Mucosa of descending colon (tissue), 3 donors: ENCODE measurements at regions not wholly inside any gene's neighbourhood (a gene's known extent, or its start where the extent isn't known, plus 50 kb on each side); places are given as distances from the start of the nearest gene placed in this dataset.

Experiments used
- ATAC-seq: fragments of 200-7000 bp; cut with Tn5 transposase; one replicate; pipeline ENCODE4 v1.9.1; 2020; ENCODE audit warnings: mild to moderate bottlenecking, moderate library complexity
- DNase-seq, 3 donors: peaks; one replicate each; pipeline ENCODE4 v3.0.0-alpha.2; 2020
- H3K36me3 ChIP-seq: fragments of 200-600 bp; one replicate; pipeline ENCODE4 v1.8.0; 2021; ENCODE audit warnings: low read depth, mild to moderate bottlenecking
- H3K4me1 ChIP-seq: fragments of 200-600 bp; one replicate; pipeline ENCODE4 v1.8.0; 2021; ENCODE audit warnings: low read depth, mild to moderate bottlenecking
- H3K4me3 ChIP-seq: fragments of 200-600 bp; one replicate; pipeline ENCODE4 v1.8.0; 2021; ENCODE audit warnings: mild to moderate bottlenecking
- H3K9me3 ChIP-seq: fragments of 200-600 bp; one replicate; pipeline ENCODE4 v1.8.0; 2021; ENCODE audit warnings: mild to moderate bottlenecking
- CTCF ChIP-seq: fragments of 200-600 bp; IDR thresholded peaks from one replicate; pipeline ENCODE4 v1.8.0; 2022; ENCODE audit warnings: antibody characterized with exemption, mild to moderate bottlenecking
- intact Hi-C, 2 donors: fragments of 100-400 bp; cut with DNase I in 1 of 2; cut with micrococcal nuclease in 1 of 2; formaldehyde crosslinking; loops; one replicate each; pipeline versions ENCODE4 v1.11.0 to v1.11.1; 2022; cut with DNase I, micrococcal nuclease
- donor health status: DM: no; HTN: no; CAD: no; lungs with moderate emphysema.
- donor health status: DM: no; HTN: no; CAD: no.
- donor health status: DM: no; HTN: yes; CAD: no.

GRCh38 chr2:100755441-100755840 is 64.5 kb upstream of the NPAS2 start:
- no peak overlapping the region for H3K4me3 ChIP-seq
- intact Hi-C loops: no loop called here
- H3K36me3 ChIP-seq: no peaks in the 10 kb centered on the region
- ATAC-seq (no peak), DNase-seq (no peak)
- H3K4me1 ChIP-seq: no peaks in the 10 kb centered on the region
- no peak for TF ChIP-seq CTCF
- H3K9me3 ChIP-seq: no peaks in the 10 kb centered on the region

GRCh38 chr2:100756704-100757103 is 63.2 kb upstream of the NPAS2 start:
- H3K36me3 ChIP-seq: no peaks in the 10 kb centered on the region

GRCh38 chr2:100757621-100758394 is 62.1 kb upstream of the NPAS2 start:
- no peak for TF ChIP-seq CTCF
- ATAC-seq (peak; percentile 44), DNase-seq (peak in 1 of 3 donors; percentile 12)
- Histone ChIP-seq H3K36me3 (no peaks in the 10 kb centered on the region), H3K4me3 (no peak overlapping the region), H3K9me3 (no peaks in the 10 kb centered on the region), H3K4me1 (no peaks in the 10 kb centered on the region)
- intact Hi-C loops: no loop called here

More at GRCh38 chr2:100756704-100757103, 63.2 kb upstream of the NPAS2 start:
- intact Hi-C loops: no loop called here
- ATAC-seq (no peak), DNase-seq (no peak)
- Histone ChIP-seq H3K9me3 (no peaks in the 10 kb centered on the region), H3K4me1 (no peaks in the 10 kb centered on the region), H3K4me3 (no peak overlapping the region)
- no peak for TF ChIP-seq CTCF

GRCh38 chr2:100759901-100760300 is 60.0 kb upstream of the NPAS2 start:
- TF ChIP-seq CTCF: no peak
- intact Hi-C loops: no loop called here
- no peak for ATAC-seq
- Histone ChIP-seq H3K4me3 (no peak overlapping the region), H3K36me3 (no peaks in the 10 kb centered on the region), H3K4me1 (no peaks in the 10 kb centered on the region), H3K9me3 (no peaks in the 10 kb centered on the region)
- no peak for DNase-seq

GRCh38 chr2:100761365-100761764 is 58.6 kb upstream of the NPAS2 start:
- Histone ChIP-seq H3K4me1 (no peaks in the 10 kb centered on the region), H3K36me3 (no peaks in the 10 kb centered on the region), H3K4me3 (no peak overlapping the region), H3K9me3 (no peaks in the 10 kb centered on the region)
- intact Hi-C loops: no loop called here
- DNase-seq (no peak), ATAC-seq (peak; percentile 39)
- TF ChIP-seq CTCF: no peak
